NB4 (cell line): ENCODE measurements at regions not wholly inside any gene's neighbourhood (a gene's known extent, or its start where the extent isn't known, plus 50 kb on each side); places are given as distances from the start of the nearest gene placed in this dataset.

Source experiments
- MYC ChIP-seq: IDR thresholded peaks from 2 replicates; pipeline ENCODE4 v1.6.1; 2011; ENCODE audit warnings: low read depth, low read length
- POLR2A ChIP-seq: IDR thresholded peaks from 2 replicates; pipeline ENCODE4 v1.6.1; 2011; ENCODE audit warnings: mild to moderate bottlenecking; ENCODE audit not compliant: insufficient read length; ENCODE audit errors: extremely low read depth
- TF ChIP-seq, protein P1 (sequence below): IDR thresholded peaks from one replicate; pipeline ENCODE4 v1.5.1; 2012; ENCODE audit warnings: low read depth, low read length
- TF ChIP-seq, protein P2 (sequence below): IDR thresholded peaks from 2 replicates; pipeline ENCODE4 v1.6.1; 2011; ENCODE audit warnings: low read depth, low read length

- TF ChIP-seq, protein P1, sequence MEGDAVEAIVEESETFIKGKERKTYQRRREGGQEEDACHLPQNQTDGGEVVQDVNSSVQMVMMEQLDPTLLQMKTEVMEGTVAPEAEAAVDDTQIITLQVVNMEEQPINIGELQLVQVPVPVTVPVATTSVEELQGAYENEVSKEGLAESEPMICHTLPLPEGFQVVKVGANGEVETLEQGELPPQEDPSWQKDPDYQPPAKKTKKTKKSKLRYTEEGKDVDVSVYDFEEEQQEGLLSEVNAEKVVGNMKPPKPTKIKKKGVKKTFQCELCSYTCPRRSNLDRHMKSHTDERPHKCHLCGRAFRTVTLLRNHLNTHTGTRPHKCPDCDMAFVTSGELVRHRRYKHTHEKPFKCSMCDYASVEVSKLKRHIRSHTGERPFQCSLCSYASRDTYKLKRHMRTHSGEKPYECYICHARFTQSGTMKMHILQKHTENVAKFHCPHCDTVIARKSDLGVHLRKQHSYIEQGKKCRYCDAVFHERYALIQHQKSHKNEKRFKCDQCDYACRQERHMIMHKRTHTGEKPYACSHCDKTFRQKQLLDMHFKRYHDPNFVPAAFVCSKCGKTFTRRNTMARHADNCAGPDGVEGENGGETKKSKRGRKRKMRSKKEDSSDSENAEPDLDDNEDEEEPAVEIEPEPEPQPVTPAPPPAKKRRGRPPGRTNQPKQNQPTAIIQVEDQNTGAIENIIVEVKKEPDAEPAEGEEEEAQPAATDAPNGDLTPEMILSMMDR = no peak
- no peak for TF ChIP-seq MYC
- TF ChIP-seq POLR2A = no peak
- TF ChIP-seq, protein P2, sequence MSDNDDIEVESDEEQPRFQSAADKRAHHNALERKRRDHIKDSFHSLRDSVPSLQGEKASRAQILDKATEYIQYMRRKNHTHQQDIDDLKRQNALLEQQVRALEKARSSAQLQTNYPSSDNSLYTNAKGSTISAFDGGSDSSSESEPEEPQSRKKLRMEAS = no peak
These were observed 96.6 kb upstream of the ADAMTS20 start for GRCh38 chr12:43648636-43649035.
